Neural cell (in vitro differentiated cells): ENCODE measurements at regions not wholly inside any gene's neighbourhood (a gene's known extent, or its start where the extent isn't known, plus 50 kb on each side); places are given as distances from the start of the nearest gene placed in this dataset.

Source experiments
- H2AFZ ChIP-seq: fragments of 200-600, 300-800 bp; sonication (generic), shearing (Covaris generic); 2 replicates; pipeline ENCODE4 v1.6.0; 2014; ENCODE audit warnings: low read depth, mild to moderate bottlenecking, antibody characterized with exemption, low read length, moderate library complexity
- H3F3A ChIP-seq: fragments of 200-600 bp; shearing (Covaris generic); 2 replicates; pipeline ENCODE4 v1.6.1; 2016; ENCODE audit warnings: mild to moderate bottlenecking, moderate library complexity, mixed read lengths, antibody characterized with exemption, low read length; ENCODE audit not compliant: insufficient read depth, poor library complexity, severe bottlenecking
- H3K27ac ChIP-seq: fragments of 200-600, 300-800 bp; sonication (generic), shearing (Covaris generic); 2 replicates; pipeline ENCODE4 v1.5.1; 2014; ENCODE audit warnings: mild to moderate bottlenecking, low read length, moderate library complexity
- H3K27me3 ChIP-seq: fragments of 300-800, 200-600 bp; sonication (generic), shearing (Covaris generic); 2 replicates; pipeline ENCODE4 v1.6.0; 2014; ENCODE audit warnings: mild to moderate bottlenecking, low read depth, low read length, moderate library complexity; ENCODE audit not compliant: insufficient read depth
- H3K36me3 ChIP-seq: fragments of 300-800, 200-600 bp; sonication (generic), shearing (Covaris generic); 2 replicates; pipeline ENCODE4 v1.5.1; 2014; ENCODE audit warnings: mild to moderate bottlenecking, antibody characterized with exemption, low read length, moderate library complexity; ENCODE audit not compliant: insufficient read depth
- H3K4me2 ChIP-seq: fragments of 300-800, 200-600 bp; sonication (generic), shearing (Covaris generic); 2 replicates; pipeline ENCODE4 v1.6.0; 2014; ENCODE audit warnings: mild to moderate bottlenecking, low read length
- H3K4me3 ChIP-seq: fragments of 300-800, 200-600 bp; sonication (generic), shearing (Covaris generic); 2 replicates; pipeline ENCODE4 v1.5.1; 2014; ENCODE audit warnings: mild to moderate bottlenecking, low read length, moderate library complexity
- H3K79me2 ChIP-seq: fragments of 200-600 bp; shearing (Covaris generic); replicated peaks from 2 replicates; pipeline ENCODE4 v1.6.0; 2014; ENCODE audit warnings: mild to moderate bottlenecking, low read length, moderate library complexity; ENCODE audit not compliant: insufficient read depth
- H3K9ac ChIP-seq: fragments of 300-800, 200-600 bp; sonication (generic), shearing (Covaris generic); 2 replicates; pipeline ENCODE4 v1.6.1; 2016; ENCODE audit warnings: mild to moderate bottlenecking, low read length, mixed read lengths
- H3K9me2 ChIP-seq: fragments of 200-600 bp; shearing (Covaris generic); 2 replicates; pipeline ENCODE4 v1.6.1; 2016; ENCODE audit warnings: mild to moderate bottlenecking, low read length, mixed read lengths; ENCODE audit not compliant: insufficient read depth
- H3K9me3 ChIP-seq: fragments of 200-600, 300-800 bp; sonication (generic), shearing (Covaris generic); 2 replicates; pipeline ENCODE4 v1.6.1; 2016; ENCODE audit warnings: mild to moderate bottlenecking, mixed run types, low read length, moderate library complexity, mixed read lengths
- H4K20me1 ChIP-seq: fragments of 200-600 bp; shearing (Covaris generic); 2 replicates; pipeline ENCODE4 v1.6.1; 2016; ENCODE audit warnings: mild to moderate bottlenecking, mixed run types; ENCODE audit not compliant: insufficient read depth
- EP300 ChIP-seq: fragments of 450-650 bp; conservative IDR thresholded peaks from 2 replicates; pipeline ENCODE4 v1.6.1; 2014; ENCODE audit warnings: antibody characterized with exemption, mild to moderate bottlenecking, moderate library complexity; ENCODE audit not compliant: poor library complexity, severe bottlenecking
- EZH2 ChIP-seq: fragments of 200-600, 300-800 bp; shearing (Covaris generic), sonication (generic); IDR thresholded peaks from 2 replicates; pipeline ENCODE4 v1.6.1; 2014; ENCODE audit warnings: antibody characterized with exemption, low read length, borderline replicate concordance, mild to moderate bottlenecking; ENCODE audit not compliant: insufficient read depth, poor library complexity, severe bottlenecking
- MXI1 ChIP-seq: fragments of 450-650 bp; conservative IDR thresholded peaks from 2 replicates; pipeline ENCODE4 v1.6.1; 2014; ENCODE audit warnings: antibody characterized with exemption, mild to moderate bottlenecking; ENCODE audit not compliant: poor library complexity, severe bottlenecking
- POLR2AphosphoS5 ChIP-seq: IDR thresholded peaks from 2 replicates; pipeline ENCODE4 v1.6.1; 2012
- RAD21 ChIP-seq: fragments of 450-650 bp; conservative IDR thresholded peaks from 2 replicates; pipeline ENCODE4 v1.6.1; 2014; ENCODE audit warnings: antibody characterized with exemption, mild to moderate bottlenecking, moderate library complexity
- SMC3 ChIP-seq: fragments of 450-650 bp; conservative IDR thresholded peaks from 2 replicates; pipeline ENCODE4 v1.6.1; 2014; ENCODE audit warnings: antibody characterized with exemption, mild to moderate bottlenecking, moderate library complexity; ENCODE audit not compliant: poor library complexity
- TAF1 ChIP-seq: IDR thresholded peaks from 2 replicates; pipeline ENCODE4 v1.6.1; 2012; ENCODE audit warnings: low read depth
- TF ChIP-seq, protein P1 (sequence below): IDR thresholded peaks from 2 replicates; pipeline ENCODE4 v1.6.1; 2012; ENCODE audit warnings: borderline replicate concordance
- TF ChIP-seq, protein P2 (sequence below): fragments of 450-650 bp; IDR thresholded peaks from 2 replicates; pipeline ENCODE4 v1.5.1; 2014; ENCODE audit warnings: antibody characterized with exemption, mild to moderate bottlenecking, moderate library complexity; ENCODE audit not compliant: poor library complexity, severe bottlenecking

DNA sequence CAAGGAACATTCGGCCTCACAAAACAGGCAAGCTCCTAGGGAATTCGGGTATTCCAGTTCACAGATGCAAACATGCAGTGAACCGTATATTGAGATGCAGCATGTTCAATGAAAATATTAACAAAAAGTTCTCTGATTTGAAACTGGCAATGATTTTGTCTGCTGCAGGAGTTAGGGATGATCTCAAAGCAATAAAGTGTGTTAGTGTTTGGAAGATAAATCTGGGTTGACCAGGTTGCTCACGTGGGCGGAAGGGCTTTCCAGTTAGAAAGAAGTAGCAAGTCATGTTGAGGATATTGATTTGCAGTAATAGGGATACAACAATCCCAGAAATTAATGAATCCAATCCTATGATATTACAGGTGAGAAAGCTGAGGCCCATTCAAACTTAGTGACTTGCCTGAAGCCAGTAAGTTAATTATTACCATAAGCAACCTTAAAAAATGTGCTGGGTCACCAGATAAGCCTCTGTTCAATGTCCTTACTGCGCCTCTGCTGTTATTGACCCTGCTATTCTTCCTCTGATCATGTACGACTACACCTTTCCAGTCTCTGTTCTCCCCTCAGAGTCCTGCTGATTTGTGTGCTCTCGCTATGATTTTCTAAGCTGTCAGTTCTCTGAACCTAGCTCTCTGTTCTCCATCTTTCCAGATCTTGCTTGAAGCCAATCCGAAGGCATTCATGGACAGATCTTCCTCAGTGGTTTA lies 370.8 kb downstream of the DSEL start:
- H3K4me2 ChIP-seq, result no peak overlapping the region
- H3K27ac ChIP-seq, result peak overlapping the region; percentile 49
- H3K9me2 ChIP-seq, result no peaks in the 10 kb centered on the region
- no peaks in the 10 kb centered on the region for H3K36me3 ChIP-seq
- no peaks in the 10 kb centered on the region for H3K79me2 ChIP-seq
- H3K4me3 ChIP-seq, result no peak overlapping the region
- H3K9ac ChIP-seq, result no peak overlapping the region
- no peaks in the 10 kb centered on the region for H3F3A ChIP-seq
- H3K9me3 ChIP-seq, result no peaks in the 10 kb centered on the region
- H2AFZ ChIP-seq, result no peak overlapping the region
- H3K27me3 ChIP-seq, result no peaks in the 10 kb centered on the region
- H4K20me1 ChIP-seq, result no peaks in the 10 kb centered on the region
- TF ChIP-seq SMC3 (no peak), EP300 (no peak), MXI1 (no peak), POLR2AphosphoS5 (no peak), EZH2 (no peak), RAD21 (no peak), TAF1 (no peak)
- TF ChIP-seq, protein P1, sequence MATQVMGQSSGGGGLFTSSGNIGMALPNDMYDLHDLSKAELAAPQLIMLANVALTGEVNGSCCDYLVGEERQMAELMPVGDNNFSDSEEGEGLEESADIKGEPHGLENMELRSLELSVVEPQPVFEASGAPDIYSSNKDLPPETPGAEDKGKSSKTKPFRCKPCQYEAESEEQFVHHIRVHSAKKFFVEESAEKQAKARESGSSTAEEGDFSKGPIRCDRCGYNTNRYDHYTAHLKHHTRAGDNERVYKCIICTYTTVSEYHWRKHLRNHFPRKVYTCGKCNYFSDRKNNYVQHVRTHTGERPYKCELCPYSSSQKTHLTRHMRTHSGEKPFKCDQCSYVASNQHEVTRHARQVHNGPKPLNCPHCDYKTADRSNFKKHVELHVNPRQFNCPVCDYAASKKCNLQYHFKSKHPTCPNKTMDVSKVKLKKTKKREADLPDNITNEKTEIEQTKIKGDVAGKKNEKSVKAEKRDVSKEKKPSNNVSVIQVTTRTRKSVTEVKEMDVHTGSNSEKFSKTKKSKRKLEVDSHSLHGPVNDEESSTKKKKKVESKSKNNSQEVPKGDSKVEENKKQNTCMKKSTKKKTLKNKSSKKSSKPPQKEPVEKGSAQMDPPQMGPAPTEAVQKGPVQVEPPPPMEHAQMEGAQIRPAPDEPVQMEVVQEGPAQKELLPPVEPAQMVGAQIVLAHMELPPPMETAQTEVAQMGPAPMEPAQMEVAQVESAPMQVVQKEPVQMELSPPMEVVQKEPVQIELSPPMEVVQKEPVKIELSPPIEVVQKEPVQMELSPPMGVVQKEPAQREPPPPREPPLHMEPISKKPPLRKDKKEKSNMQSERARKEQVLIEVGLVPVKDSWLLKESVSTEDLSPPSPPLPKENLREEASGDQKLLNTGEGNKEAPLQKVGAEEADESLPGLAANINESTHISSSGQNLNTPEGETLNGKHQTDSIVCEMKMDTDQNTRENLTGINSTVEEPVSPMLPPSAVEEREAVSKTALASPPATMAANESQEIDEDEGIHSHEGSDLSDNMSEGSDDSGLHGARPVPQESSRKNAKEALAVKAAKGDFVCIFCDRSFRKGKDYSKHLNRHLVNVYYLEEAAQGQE, result no peak
- TF ChIP-seq, protein P2, sequence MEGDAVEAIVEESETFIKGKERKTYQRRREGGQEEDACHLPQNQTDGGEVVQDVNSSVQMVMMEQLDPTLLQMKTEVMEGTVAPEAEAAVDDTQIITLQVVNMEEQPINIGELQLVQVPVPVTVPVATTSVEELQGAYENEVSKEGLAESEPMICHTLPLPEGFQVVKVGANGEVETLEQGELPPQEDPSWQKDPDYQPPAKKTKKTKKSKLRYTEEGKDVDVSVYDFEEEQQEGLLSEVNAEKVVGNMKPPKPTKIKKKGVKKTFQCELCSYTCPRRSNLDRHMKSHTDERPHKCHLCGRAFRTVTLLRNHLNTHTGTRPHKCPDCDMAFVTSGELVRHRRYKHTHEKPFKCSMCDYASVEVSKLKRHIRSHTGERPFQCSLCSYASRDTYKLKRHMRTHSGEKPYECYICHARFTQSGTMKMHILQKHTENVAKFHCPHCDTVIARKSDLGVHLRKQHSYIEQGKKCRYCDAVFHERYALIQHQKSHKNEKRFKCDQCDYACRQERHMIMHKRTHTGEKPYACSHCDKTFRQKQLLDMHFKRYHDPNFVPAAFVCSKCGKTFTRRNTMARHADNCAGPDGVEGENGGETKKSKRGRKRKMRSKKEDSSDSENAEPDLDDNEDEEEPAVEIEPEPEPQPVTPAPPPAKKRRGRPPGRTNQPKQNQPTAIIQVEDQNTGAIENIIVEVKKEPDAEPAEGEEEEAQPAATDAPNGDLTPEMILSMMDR, result no peak

DNA sequence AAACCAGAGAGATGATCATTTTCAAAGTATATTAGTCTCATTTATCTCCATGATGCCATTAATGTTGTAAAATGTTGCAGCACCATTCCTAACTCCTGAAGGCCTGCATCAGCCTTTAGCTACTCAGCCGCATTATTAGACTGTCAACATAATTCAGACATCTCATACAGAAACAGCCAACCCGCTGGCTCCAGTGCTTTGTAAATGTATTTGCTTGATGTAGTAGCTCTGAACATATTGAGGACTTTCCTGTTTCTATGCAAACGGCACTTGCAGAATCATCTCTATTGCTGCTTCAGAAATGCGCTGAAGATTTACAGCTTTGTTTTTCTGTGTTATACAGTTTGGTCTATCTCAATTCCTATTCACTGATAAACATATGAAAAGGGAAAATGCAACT lies 372.2 kb downstream of the DSEL start:
- Histone ChIP-seq H3K9me2 (no peaks in the 10 kb centered on the region), H3K36me3 (no peaks in the 10 kb centered on the region), H3K27me3 (no peaks in the 10 kb centered on the region), H3K4me3 (peak overlapping the region; percentile 34), H3K4me2 (peak overlapping the region; percentile 40), H3F3A (no peaks in the 10 kb centered on the region), H4K20me1 (no peaks in the 10 kb centered on the region), H3K79me2 (no peaks in the 10 kb centered on the region), H2AFZ (no peak overlapping the region), H3K27ac (peak overlapping the region; percentile 49), H3K9ac (no peak overlapping the region), H3K9me3 (no peaks in the 10 kb centered on the region)
- peak; percentile 68 for TF ChIP-seq EP300
- TF ChIP-seq POLR2AphosphoS5, result peak; percentile 60
- TF ChIP-seq, protein P1, result no peak
